HG03060 (cell line): ENCODE measurements at regions not wholly inside any gene's neighbourhood (a gene's known extent, or its start where the extent isn't known, plus 50 kb on each side); places are given as distances from the start of the nearest gene placed in this dataset.
"Not testable (repeated sequence)": the region's sequence is repeated elsewhere in the genome, so short reads cannot be mapped to it uniquely, and the experiment has no call there.

Experiments
- ATAC-seq: cut with Tn5 transposase; IDR thresholded peaks from one replicate; pipeline ENCODE4 v1.9.1; 2021; ENCODE audit warnings: low read depth, moderate number of reproducible peaks; ENCODE audit not compliant: unreplicated experiment

GRCh38 chr2:2501454-2502200 is 170.6 kb upstream of the MYT1L start:
- ATAC-seq: no peak

GRCh38 chr2:2495606-2496005 is 164.5 kb upstream of the MYT1L start:
- no peak for ATAC-seq

DNA sequence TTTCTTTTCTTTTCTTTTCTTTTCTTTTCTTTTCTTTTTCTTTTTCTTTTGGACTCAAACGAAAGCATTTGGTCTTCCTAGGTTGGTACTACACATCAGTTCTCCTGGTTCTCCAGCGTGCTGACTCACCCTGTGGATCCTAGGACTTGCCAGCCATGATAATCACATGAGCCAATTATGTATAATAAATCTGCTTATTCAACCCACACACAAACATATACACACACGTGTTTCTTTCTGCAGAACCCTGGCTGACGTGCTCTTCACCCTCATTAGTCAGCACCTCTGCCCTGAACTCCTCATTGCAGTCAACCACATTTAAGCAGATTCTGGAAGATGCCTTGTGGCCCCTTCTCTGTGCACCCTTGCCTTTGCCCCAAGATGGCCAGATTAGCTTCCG is 162.4 kb upstream of the MYT1L start:
- no peak for ATAC-seq

- no peak for ATAC-seq
Observed at GRCh38 chr2:2492800-2493199, 161.7 kb upstream of the MYT1L start.

GRCh38 chr2:2491964-2492363 is 160.9 kb upstream of the MYT1L start:
- ATAC-seq: no peak

GRCh38 chr2:2484301-2484700 is 153.2 kb upstream of the MYT1L start:
- ATAC-seq: no peak

DNA sequence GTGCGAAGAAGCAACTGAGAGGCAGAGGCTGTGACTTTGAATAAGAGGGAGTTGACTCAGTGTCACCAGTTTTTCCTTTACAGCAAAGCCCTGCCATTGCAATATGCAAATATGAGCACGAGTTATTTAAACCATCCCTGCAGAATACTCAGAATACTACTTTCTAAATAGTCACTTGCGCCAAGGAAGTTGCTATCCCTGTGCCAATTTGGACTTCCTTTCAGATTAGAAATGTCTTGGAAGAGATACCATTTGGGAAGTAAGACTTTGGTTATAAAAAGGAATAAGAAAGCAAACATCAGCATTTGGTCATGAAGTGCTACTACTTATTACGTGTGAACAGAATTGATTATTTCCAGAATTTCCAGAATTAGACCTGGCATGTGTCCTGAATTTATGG is 151.8 kb upstream of the MYT1L start:
- ATAC-seq: no peak

DNA sequence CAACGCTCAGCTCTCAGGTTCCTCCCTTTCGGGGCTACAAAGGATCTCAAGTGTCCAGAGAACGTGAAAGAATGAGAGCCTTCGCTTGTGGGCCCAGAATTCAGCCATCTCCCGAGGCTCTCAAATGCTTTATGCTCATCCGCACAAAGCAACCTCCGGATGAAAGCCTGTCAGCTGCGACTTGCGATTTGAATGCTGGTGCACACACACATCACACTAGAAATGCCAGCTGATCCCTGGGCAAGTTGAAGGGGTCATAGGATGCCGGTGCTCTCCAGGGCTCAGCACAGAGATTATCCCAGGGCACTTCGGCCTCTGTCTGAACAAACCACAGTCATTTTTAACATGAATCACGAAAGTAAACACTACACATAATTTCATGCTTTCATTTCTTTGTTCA is 141.8 kb upstream of the MYT1L start:
- ATAC-seq: no peak

- no peak for ATAC-seq
Observed at GRCh38 chr2:2472044-2472443, 141.0 kb upstream of the MYT1L start.

DNA sequence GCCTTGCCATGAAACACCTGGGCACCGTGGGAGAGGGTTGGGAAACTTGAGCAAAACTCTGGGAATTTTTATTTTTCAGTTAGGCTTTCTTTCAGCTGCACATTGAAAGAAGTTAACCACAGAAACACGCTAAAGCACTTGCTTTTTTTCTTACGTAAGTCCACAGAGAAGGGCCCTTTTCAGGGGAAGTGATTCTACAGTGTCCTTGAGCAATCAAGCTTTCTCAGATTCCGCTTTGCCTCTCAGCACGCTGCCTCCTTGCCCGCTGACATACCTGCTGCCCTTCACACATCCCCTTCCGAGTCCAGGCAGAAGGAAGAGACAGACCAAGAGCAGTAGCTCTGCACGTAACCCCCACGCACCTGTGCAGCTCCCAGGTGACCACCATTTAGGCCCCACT is 135.5 kb upstream of the MYT1L start:
- ATAC-seq: no peak

DNA sequence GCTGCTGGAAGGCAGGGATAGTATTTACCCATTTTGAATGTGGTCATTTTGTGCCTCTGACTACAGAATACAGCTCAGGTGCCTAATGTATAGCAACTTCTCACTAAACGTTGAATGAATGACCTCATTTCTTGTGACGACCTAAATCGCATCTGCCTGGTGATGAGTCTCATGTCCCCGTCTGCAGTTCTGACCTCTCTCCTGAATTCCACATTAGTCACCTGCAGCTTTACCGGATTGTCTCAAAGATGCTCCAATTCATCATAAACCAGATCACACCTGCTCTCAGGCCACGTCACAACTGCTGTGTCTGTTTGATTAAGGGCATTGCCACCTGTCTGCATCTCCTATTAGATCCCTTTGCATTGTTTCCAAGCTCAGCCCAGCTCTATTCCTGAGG is 133.6 kb upstream of the MYT1L start:
- ATAC-seq: no peak

GRCh38 chr2:2464094-2464493 is 133.0 kb upstream of the MYT1L start:
- no peak for ATAC-seq

DNA sequence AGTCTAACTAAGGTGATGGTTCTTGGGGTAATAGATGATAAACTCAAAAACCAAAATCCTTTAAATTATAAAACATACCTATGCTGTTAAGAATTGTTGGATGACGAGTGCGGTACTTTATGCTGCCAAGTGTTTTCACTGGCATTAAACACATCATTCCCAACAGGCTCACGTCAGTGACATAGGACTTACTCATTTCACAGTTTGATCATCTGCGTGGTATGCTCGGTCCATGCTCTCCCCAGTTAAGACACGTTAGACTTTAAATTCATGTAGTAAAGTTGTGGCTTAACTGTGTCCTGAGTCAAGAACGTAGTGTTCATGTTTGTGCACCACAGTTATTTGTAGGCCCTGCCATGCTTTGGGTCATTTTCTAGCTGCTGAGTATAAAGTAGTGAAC is 125.6 kb upstream of the MYT1L start:
- ATAC-seq: no peak

- ATAC-seq: no peak
Observed at GRCh38 chr2:2455151-2455550, 124.1 kb upstream of the MYT1L start.

GRCh38 chr2:2452961-2453360 is 121.9 kb upstream of the MYT1L start:
- no peak for ATAC-seq

DNA sequence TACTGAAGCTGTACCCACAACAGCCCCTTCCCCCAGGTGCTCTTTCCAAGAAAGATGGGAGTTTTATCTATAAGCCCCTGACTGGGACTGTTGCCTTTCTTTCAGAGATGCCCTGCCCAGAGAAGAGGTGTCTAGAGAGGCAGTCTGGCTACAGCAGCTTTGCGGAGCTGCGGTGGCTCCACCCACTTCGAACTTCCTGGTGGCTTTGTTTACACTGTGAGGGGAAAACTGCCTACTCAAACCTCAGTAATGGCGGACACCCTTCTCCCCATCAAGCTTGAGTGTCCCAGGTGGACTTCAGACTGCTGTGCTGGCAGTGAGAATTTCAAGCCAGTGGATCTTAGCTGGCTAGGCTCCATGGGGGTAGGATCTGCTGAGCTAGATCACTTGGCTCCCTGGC is 120.2 kb upstream of the MYT1L start:
- not testable (repeated sequence) for ATAC-seq

DNA sequence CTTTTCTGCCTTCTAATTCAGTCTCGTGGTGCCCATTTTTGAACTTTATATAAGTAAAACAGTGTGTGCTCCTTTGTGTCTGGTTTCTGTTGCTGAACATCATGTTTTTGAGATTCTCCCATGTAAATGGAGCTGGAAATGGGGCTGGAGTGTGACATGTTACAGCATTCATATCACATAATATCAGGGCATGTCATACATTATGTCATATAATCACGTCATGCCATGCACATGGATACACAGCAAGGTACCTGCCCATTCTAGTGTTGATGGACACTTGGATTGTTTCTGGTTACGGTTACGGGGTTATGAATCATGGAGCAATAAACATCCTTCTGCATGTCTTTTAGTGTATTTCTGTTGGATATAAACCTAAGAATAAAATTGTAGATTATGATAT is 117.1 kb upstream of the MYT1L start:
- no peak for ATAC-seq

DNA sequence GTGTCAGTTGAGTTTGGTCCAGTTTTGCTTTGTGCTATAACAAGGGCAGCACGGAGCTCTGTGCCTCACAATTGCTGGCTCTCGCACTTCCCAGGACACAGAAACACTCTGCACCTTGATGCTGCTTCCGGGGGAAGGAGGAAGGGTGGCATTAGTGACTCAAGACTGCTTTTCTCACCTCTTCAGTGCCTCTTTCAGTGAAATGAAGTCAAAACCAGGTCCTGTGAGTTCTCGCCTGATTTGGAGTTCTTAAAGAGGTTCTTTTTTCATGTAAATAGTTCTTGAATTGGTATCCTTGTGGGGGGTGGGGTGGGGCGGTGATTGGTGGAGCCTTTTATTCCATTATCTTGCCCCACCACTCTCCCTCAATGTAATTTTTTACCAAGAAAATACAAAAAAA is 91.5 kb upstream of the MYT1L start:
- no peak for ATAC-seq

- no peak for ATAC-seq
Observed at GRCh38 chr2:2413525-2413924, 82.5 kb upstream of the MYT1L start.

GRCh38 chr2:2410987-2411386 is 79.9 kb upstream of the MYT1L start:
- no peak for ATAC-seq

GRCh38 chr2:2409481-2409880 is 78.4 kb upstream of the MYT1L start:
- no peak for ATAC-seq

DNA sequence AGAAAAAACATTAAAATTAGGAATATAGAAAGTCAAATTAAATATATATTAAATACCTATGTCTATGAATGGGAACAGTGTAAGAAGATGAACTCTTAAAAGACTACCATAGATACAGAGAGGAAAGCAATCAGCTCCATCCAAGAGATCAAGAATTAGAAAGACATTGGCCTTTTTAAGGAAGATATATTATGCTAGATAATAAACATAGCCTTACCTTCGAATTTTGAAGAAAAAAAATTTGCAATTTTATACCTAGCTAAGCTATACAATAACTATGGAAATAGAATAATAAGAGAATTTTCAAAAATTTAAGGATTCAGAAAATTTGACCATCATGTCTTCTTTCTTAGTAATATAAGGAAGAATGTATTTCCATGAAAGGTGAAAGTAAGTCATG is 74.7 kb upstream of the MYT1L start:
- no peak for ATAC-seq
